ENCODE measurements at regions not wholly inside any gene's neighbourhood (a gene's known extent, or its start where the extent isn't known, plus 50 kb on each side); places are given as distances from the start of the nearest gene placed in this dataset.
A peak's percentile ranks its signal among the peaks of the same experiment; 100 is the strongest.

DNA sequence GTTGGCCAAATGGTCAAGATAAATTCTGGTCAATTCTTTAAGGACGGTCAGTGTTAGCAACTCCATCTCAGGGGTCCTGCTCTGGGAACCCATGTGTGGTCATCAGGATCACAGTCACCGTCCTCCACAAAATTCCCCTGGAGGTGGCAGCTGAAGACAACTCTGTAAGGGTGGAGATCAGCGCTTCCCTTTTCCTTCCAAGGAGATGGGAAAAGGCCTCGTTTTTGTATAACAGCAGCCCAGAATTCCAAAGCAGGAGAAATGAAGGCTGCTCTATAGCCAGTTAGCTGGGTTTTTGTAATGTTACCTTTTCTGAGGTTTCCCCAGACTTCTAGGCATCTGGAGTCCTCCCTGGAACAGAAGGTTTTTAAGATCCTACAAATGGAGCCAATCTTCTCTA is 334.8 kb downstream of the MYCN start:
- TF ChIP-seq RXRA (IDR thresholded peaks at IDR 0.05; ENCODE audit: borderline replicate concordance, low read depth): no peak
- no peak for TF ChIP-seq RAD21 (IDR thresholded peaks at IDR 0.05; ENCODE audit: low read length)
- TF ChIP-seq SIN3A (IDR thresholded peaks at IDR 0.05; ENCODE audit: borderline replicate concordance, low read depth, low read length): no peak
- H3K9ac ChIP-seq: no peak overlapping the region
- H3K27ac ChIP-seq (ENCODE audit: low read depth in 2 of 2, low read length in 1 of 2): no peak overlapping the region
- no peaks in the 10 kb centered on the region for H3K27me3 ChIP-seq (ENCODE audit: insufficient read depth)
- no peaks in the 10 kb centered on the region for H3K36me3 ChIP-seq (replicated peaks in 1 of 2; ENCODE audit: control insufficient read depth in 1 of 2, insufficient read depth in 2 of 2, low read length in 1 of 2)
- no peaks in the 10 kb centered on the region; the same call in 1 of the 2 replicates for H3K9me3 ChIP-seq
- H4K20me1 ChIP-seq (ENCODE audit: insufficient read depth): no peaks in the 10 kb centered on the region
- H3K79me2 ChIP-seq (ENCODE audit: insufficient read depth): no peaks in the 10 kb centered on the region
- no peaks in the 10 kb centered on the region for H3K9me2 ChIP-seq
- CTCF ChIA-PET: interaction anchor here (0.9 to 4.7 kb wide), 4 partner anchors 7 to 331 kb away, joined by 3 to 24 read pairs (median 4); no protein-coding TSS in a partner anchor
- 34% methylated on average over 4 of the region's 4 CpGs for whole genome bisulfite sequencing (ENCODE audit: low lambda C conversion rate)
- H3K4me2 ChIP-seq: no peak overlapping the region
- no peak for DNase-seq
- POLR2A ChIA-PET: no interaction called here
- no peak overlapping the region for H2AFZ ChIP-seq (ENCODE audit: low read depth)
- no peaks in the 10 kb centered on the region for H3F3A ChIP-seq (replicated peaks; ENCODE audit: insufficient read depth)
- H3K4me3 ChIP-seq (ENCODE audit: low read depth in 2 of 2, low read length in 1 of 2): no peak overlapping the region
- H3K4me1 ChIP-seq (ENCODE audit: control insufficient read depth in 1 of 2, insufficient read depth in 2 of 2, low read depth in 1 of 2, low read length in 1 of 2): peaks cover 0 to 17% of the 10 kb centered on the region in 2 experiments; a peak in 1 of 4 replicates

DNA sequence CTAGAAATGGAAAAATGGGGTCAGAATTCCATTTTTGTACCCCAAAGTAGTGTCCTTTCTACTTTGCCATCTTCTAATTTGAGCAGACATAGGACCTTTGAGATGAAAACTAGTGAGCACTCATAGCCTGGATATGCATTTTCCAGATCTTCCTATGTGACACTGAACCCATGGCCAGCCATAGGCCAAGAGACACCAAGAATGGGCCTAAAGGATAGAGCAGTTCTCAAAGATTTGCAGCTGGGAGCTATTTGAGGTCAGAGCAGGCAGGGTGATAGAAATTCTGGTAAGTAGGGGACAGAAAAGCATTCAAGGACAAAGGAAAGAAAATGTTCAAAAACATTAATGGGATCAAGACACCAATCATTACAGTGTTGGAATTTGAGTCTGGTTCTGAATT is 332.8 kb downstream of the MYCN start:
- Histone ChIP-seq H3K79me2 (ENCODE audit: insufficient read depth) (no peaks in the 10 kb centered on the region), H3K9me2 (no peaks in the 10 kb centered on the region), H3K9me3 (no peaks in the 10 kb centered on the region; the same call in 1 of the 2 replicates), H3K4me2 (no peak overlapping the region), H3K4me3 (ENCODE audit: low read depth in 2 of 2, low read length in 1 of 2) (no peak overlapping the region), H3K27ac (ENCODE audit: low read depth in 2 of 2, low read length in 1 of 2) (no peak overlapping the region; a peak in 1 of 4 replicates), H3K27me3 (ENCODE audit: insufficient read depth) (no peaks in the 10 kb centered on the region), H3K36me3 (replicated peaks in 1 of 2; ENCODE audit: control insufficient read depth in 1 of 2, insufficient read depth in 2 of 2, low read length in 1 of 2) (no peaks in the 10 kb centered on the region), H4K20me1 (ENCODE audit: insufficient read depth) (no peaks in the 10 kb centered on the region), H3K9ac (no peak overlapping the region), H2AFZ (ENCODE audit: low read depth) (no peak overlapping the region), H3K4me1 (ENCODE audit: control insufficient read depth in 1 of 2, insufficient read depth in 2 of 2, low read depth in 1 of 2, low read length in 1 of 2) (peaks cover 0 to 10% of the 10 kb centered on the region in 2 experiments; a peak in 1 of 4 replicates), H3F3A (replicated peaks; ENCODE audit: insufficient read depth) (no peaks in the 10 kb centered on the region)
- ChIA-PET POLR2A (no interaction called here), CTCF (interaction anchor here (0.9 to 4.7 kb wide), 9 partner anchors 9 to 635 kb away, joined by 3 to 24 read pairs (median 5); partner anchors contain the start of gene MYCN)
- DNase-seq: no peak
- TF ChIP-seq RCOR1 (IDR thresholded peaks at IDR 0.05; ENCODE audit: low read length) (no peak), EP300 (IDR thresholded peaks at IDR 0.05; ENCODE audit: borderline replicate concordance in 1 of 2, low read depth in 1 of 2, low read length in 1 of 2) (no peak), JUND (IDR thresholded peaks at IDR 0.05) (no peak), TAF1 (IDR thresholded peaks at IDR 0.05; ENCODE audit: borderline replicate concordance, low read depth, low read length) (no peak), TEAD4 (IDR thresholded peaks at IDR 0.05; ENCODE audit: borderline replicate concordance, insufficient read depth) (no peak)

DNA sequence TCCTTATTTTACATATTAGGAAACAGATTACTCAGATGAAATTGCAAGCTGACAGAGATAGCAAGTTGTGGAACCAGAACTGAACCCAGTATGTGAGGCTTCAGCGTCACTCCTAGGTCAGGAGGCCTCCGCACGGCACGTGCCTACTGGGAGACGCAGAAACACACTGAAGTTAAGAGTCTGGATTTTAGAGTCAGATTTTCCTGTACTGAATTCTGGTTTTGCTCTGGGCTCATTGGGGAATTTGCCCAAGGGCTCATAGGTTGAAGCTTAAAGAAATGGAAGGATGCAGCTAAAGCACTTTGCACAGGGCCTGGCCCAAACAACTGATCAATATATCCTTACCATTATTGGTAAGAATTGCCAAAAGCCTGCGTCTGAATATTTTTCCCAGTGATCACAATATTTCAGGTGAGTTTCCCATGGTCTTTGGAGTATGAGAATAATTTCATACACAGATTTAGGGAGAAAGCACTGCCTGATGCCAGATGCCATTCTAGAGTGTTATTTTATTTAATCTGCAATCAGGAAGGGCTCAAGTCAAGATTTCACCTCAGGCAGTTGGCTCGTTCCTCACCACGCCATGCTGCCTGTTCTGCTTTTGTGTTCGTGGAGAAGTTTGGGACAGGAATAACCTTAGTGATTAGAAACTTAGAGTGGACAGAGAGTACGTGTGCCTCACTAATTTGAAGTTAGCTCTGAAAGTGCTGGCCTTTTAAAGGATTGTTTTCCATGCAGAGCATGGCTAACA is 331.9 kb downstream of the MYCN start:
- H3K36me3 ChIP-seq (replicated peaks in 1 of 2; ENCODE audit: control insufficient read depth in 1 of 2, insufficient read depth in 2 of 2, low read length in 1 of 2): no peaks in the 10 kb centered on the region
- H3K9me3 ChIP-seq: no peaks in the 10 kb centered on the region; the same call in 1 of the 2 replicates
- WGBS (ENCODE audit: low lambda C conversion rate): 40% methylated on average over 10 of the region's 10 CpGs
- no peaks in the 10 kb centered on the region for H3K9me2 ChIP-seq
- H3F3A ChIP-seq (replicated peaks; ENCODE audit: insufficient read depth): no peaks in the 10 kb centered on the region
- H2AFZ ChIP-seq (ENCODE audit: low read depth): no peak overlapping the region
- ChIA-PET CTCF (interaction anchor here (0.8 to 4.7 kb wide), 10 partner anchors 10 to 332 kb away, joined by 3 to 24 read pairs (median 4); partner anchors contain the start of gene MYCN), POLR2A (no interaction called here)
- no peaks in the 10 kb centered on the region for H3K27me3 ChIP-seq (ENCODE audit: insufficient read depth)
- no peak overlapping the region for H3K4me3 ChIP-seq (ENCODE audit: low read depth in 2 of 2, low read length in 1 of 2)
- H3K9ac ChIP-seq: no peak overlapping the region
- no peak overlapping the region for H3K27ac ChIP-seq (ENCODE audit: low read depth in 2 of 2, low read length in 1 of 2)
- peaks cover 0 to 10% of the 10 kb centered on the region in 2 experiments; a peak in 1 of 4 replicates for H3K4me1 ChIP-seq (ENCODE audit: control insufficient read depth in 1 of 2, insufficient read depth in 2 of 2, low read depth in 1 of 2, low read length in 1 of 2)
- DNase-seq: peak; percentile 56
- no peaks in the 10 kb centered on the region for H3K79me2 ChIP-seq (ENCODE audit: insufficient read depth)
- no peak overlapping the region for H3K4me2 ChIP-seq
- H4K20me1 ChIP-seq (ENCODE audit: insufficient read depth): no peaks in the 10 kb centered on the region
- TF ChIP-seq, protein P1, sequence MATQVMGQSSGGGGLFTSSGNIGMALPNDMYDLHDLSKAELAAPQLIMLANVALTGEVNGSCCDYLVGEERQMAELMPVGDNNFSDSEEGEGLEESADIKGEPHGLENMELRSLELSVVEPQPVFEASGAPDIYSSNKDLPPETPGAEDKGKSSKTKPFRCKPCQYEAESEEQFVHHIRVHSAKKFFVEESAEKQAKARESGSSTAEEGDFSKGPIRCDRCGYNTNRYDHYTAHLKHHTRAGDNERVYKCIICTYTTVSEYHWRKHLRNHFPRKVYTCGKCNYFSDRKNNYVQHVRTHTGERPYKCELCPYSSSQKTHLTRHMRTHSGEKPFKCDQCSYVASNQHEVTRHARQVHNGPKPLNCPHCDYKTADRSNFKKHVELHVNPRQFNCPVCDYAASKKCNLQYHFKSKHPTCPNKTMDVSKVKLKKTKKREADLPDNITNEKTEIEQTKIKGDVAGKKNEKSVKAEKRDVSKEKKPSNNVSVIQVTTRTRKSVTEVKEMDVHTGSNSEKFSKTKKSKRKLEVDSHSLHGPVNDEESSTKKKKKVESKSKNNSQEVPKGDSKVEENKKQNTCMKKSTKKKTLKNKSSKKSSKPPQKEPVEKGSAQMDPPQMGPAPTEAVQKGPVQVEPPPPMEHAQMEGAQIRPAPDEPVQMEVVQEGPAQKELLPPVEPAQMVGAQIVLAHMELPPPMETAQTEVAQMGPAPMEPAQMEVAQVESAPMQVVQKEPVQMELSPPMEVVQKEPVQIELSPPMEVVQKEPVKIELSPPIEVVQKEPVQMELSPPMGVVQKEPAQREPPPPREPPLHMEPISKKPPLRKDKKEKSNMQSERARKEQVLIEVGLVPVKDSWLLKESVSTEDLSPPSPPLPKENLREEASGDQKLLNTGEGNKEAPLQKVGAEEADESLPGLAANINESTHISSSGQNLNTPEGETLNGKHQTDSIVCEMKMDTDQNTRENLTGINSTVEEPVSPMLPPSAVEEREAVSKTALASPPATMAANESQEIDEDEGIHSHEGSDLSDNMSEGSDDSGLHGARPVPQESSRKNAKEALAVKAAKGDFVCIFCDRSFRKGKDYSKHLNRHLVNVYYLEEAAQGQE (IDR thresholded peaks at IDR 0.05; ENCODE audit: low read depth, low read length): no peak
- peak; percentile 12; the same call in 1 of the 2 replicates for TF ChIP-seq RFX5 (IDR thresholded peaks at IDR 0.05; ENCODE audit: low read length)
- peak; percentile 93 for TF ChIP-seq FOXJ3 (CRISPR knock-in tag; IDR thresholded peaks at IDR 0.05)
- TF ChIP-seq ELF1 (IDR thresholded peaks at IDR 0.05): no peak
- TF ChIP-seq RCOR1 (IDR thresholded peaks at IDR 0.05; ENCODE audit: low read length): peak; percentile 85; the same call in 1 of the 2 replicates
- TF ChIP-seq, protein P2, sequence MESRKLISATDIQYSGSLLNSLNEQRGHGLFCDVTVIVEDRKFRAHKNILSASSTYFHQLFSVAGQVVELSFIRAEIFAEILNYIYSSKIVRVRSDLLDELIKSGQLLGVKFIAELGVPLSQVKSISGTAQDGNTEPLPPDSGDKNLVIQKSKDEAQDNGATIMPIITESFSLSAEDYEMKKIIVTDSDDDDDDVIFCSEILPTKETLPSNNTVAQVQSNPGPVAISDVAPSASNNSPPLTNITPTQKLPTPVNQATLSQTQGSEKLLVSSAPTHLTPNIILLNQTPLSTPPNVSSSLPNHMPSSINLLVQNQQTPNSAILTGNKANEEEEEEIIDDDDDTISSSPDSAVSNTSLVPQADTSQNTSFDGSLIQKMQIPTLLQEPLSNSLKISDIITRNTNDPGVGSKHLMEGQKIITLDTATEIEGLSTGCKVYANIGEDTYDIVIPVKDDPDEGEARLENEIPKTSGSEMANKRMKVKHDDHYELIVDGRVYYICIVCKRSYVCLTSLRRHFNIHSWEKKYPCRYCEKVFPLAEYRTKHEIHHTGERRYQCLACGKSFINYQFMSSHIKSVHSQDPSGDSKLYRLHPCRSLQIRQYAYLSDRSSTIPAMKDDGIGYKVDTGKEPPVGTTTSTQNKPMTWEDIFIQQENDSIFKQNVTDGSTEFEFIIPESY (IDR thresholded peaks at IDR 0.05; ENCODE audit: borderline replicate concordance, low read depth): no peak
- TF ChIP-seq CHD2 (IDR thresholded peaks at IDR 0.05; ENCODE audit: low read length, partially characterized antibody): peak; percentile 32
- peak; percentile 78 for TF ChIP-seq GATA2 (CRISPR knock-in tag; IDR thresholded peaks at IDR 0.05)
- no peak for TF ChIP-seq SIN3A (IDR thresholded peaks at IDR 0.05; ENCODE audit: borderline replicate concordance, low read depth, low read length)
